CD4-positive, alpha-beta T cell treated with Interleukin-17A for 1 hour (primary cell): ENCODE measurements at regions not wholly inside any gene's neighbourhood (a gene's known extent, or its start where the extent isn't known, plus 50 kb on each side); places are given as distances from the start of the nearest gene placed in this dataset.

Experiments used
- DNase-seq: peaks from one replicate; pipeline ENCODE4 v3.0.0-alpha.2; 2020

DNA sequence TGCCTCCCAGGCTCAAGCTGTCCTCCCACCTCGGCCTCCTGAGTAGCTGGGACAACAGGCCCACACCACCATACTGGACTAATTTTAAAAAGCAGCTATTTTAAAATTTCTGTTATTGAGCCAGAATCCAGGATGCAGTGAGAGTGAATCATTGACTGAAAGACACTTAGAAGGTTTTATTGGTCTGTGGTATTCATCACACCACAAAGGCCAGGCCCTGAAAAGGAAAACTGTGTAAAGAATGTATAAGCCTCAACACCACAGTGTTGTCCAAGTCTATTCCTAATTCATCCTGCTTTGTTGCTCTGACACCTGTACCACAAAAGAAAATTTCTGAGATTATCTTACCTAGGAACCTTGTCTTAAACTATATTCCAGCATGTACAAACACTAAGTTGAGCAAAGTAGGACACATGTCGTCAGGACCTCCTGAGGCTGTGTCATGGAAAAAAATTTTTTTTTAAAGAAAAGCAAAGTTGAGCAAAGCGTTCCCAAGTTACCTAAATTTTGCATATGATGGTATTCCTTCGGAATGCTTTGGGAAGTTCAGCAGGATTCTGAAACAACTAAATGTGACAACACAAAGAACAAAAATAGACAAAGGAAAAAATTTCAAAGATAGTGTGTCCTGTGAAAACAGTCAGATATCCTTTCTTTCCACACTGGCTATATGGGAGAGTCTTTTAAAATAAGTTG, 129.6 kb upstream of the MKLN1 start:
- DNase-seq: no peak

DNA sequence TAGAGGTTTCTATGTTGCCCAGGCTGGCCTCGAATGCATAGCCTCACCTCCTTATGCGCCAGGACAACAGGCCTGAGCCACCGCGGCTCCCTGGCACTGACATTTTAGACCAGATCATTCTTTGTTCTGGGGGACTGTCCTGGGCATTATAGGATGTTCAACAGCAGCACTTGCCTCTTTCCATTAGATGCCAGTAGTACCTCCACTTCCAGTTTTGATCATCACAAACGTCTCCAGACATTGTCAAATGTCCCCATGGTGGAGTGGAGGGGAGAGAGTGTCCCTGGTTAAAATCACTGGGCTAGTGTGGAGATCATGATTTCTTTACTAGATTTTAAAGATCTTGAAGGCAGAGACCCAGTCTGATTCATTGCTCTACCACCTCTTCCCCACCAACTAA, 125.2 kb upstream of the MKLN1 start:
- DNase-seq: no peak

DNA sequence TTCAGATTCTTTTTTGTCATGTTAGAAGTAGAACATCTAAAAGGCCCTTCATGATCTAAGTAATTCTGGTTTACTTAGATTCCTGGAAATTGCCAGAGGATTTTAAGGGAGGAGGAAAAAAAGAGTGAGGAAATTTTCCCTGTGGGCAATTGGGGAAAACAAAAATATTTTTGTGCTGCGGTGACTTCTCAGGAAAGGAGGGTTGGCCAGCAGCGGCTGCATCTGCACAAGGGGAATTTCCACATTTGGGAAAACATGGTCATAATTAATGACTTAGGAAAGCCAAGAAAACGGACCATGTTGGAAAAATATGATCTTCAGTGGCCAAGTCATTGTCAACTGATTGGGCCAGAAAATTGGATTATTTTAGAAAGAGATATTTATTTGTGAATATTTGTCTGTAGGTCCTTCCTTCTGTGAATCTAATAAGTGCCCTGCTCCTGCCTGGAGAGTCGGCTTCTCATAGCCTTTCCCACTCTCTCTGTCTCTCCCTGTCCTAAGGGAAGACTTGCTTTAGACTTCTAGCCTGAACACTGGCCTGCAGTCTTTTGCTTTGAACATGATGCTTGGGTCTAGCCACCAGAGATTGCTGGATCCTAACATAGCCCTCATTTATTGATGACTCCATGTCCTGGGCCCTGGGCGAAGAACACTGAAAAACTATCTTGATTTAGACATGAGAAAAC, 124.2 kb upstream of the MKLN1 start:
- no peak for DNase-seq

DNA sequence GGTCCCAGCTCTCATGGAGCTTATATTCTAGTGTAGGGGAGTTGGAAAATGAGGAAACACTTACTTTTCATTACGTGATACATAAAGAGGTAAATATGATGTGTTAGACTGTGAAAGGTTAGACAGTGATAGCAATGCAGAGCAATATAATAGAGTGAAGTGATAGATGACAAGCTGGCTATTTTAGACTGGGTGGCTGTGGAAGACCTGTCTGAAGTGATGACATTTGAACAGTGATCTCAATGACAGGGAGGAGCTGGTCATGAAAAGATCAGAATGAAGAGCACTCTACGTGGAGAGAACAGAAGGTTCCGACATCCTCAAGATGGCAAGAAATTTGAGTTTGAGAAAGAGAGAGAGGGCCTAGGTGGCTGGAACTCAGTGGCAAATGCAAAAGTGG, 118.9 kb upstream of the MKLN1 start:
- no peak for DNase-seq

DNA sequence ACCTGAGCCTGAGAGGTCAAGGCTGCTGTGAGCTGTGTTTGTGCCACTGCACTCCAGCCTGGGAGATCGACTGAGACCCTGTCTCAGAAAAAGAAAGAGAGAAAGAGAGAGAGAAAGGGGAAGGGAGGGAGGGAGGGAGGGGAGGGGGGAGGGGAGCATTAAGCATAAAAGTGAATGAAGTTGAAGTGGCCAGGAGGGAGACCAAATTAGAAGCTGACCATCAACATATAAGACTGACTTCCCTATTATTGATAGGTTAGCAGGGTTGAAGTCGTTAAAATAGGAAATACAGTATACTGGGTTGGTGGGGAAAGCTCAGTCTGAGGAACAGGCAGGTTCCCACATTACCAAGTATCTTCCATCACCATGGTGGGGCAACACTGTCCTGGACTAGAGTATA, 117.1 kb upstream of the MKLN1 start:
- no peak for DNase-seq

DNA sequence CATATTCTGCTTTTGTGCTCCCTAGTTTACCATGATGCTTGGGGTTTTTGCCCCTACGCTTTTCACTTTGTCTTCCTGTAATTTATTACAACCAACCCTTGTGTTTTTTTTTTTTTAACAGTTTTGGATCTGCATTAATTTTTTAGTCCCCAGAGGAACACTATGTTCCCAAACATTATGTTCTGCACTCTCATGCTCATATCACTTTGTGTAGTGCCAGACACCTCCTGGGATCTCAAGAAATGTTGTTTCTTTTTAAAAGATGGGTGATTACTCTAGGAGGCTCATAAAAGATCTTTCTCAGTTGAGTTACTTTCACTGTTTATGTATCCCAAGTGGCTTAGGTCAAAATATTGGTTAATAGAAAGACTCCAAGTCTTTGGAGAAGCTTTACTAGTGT, 116.2 kb upstream of the MKLN1 start:
- DNase-seq: no peak

DNA sequence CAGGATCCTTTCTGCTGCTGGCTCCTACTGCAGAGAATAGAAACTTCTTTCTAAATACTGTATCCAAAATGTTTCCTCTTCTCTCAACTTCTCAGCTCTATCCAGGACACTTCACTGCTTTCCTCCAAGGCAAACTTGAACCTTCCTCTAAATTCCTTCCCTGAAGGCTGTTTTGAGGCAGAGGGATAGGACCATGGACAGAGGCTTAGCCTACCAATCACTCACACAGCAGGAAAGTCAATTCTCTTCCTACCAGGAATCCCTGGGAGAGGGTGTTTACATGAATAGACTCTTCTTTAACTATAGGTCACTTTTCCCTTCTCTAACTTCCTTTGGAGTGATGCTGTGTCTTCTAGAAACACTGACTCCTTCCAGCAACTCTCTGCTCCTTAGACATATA, 115.6 kb upstream of the MKLN1 start:
- DNase-seq: no peak

DNA sequence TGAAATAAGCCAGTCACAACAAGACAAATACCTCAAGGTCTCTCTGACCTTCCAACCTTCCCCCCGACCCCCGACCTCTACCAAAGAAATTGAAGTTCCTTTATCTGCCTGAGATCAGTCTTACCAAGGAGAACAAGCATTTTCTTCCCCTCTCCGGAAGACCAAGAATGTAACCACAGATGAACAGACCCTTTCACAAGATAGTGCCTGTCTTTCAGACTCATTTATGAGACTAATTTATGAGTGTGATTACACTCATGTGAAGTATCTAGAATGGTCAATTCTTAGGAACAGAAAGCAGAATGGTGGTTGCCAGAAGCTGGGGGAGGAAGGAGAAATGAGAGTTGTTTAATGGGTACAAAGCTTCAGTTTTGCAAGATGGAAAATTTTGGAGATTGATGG, 108.9 kb upstream of the MKLN1 start:
- DNase-seq: no peak

DNA sequence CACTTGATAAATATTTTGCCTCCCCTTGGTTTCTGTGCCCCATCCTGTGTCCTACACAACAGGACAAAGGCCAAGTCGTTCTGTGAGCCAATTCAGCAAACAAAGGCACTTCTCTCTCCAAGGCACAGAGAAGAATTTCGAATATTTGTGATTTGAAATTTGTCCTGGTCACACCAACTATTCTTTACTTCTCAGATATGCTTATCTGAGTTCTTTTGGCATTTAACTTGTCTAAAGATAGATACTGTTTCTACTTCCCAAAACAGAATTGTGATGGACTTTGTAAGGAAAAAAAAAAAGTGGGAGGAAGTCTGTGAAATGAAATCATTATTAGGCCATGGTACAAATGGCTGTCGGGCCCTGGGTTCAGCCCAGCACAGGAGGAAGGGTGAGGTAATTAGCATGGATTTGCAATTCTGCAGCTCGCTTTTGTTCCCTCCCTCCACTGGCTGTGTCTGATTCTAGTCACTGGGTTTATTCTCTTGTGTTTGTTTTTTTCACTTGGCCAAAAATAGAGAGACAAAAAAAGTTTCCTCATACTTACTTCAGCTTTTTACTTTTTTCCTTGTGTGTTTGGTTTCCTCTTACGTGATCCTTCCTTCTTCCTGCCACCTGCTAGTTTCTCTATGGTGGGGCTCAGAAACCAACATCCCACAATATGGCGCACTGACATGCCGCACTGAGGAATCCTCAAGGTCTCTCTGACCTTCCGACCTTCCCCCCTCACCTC, 108.2 kb upstream of the MKLN1 start:
- no peak for DNase-seq

DNA sequence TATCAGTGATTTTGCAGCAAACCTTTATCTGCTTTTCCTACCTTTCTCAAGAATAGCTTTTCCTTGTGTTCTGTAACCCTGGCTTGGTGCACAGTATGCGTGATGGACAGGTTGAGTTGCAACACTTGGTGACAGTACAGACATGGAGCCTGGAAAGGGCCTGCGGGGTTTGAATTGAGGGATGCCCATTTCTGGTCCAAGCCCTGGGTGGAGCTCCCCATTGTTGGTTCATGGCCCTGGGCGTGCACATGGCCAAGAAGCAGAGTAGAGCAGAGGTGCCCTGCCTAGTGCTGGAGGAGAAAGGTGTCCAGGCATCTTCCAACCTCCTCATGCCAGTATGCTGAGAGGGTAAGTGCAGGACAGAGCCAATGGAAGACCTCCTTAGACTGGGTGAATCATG, 106.6 kb upstream of the MKLN1 start:
- DNase-seq: no peak

DNA sequence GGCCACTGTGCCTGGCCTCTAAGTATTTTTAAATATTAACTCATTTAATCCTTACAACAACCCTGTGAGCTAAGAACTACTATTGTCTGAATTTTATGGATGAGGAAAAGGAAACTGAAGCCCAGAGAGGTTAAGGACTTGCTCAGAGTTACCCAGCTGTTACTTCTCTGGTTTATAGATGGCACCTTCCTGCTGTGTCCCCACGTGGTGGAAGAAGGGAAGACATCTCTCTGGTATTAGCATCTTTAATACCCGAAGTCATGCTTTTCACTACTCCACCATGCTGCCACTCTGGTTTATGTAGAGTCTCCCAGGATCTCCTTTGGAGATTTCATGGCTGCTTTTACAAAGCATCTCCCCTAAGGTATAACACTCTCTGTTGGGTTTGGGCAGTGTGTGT, 105.5 kb upstream of the MKLN1 start:
- no peak for DNase-seq

DNA sequence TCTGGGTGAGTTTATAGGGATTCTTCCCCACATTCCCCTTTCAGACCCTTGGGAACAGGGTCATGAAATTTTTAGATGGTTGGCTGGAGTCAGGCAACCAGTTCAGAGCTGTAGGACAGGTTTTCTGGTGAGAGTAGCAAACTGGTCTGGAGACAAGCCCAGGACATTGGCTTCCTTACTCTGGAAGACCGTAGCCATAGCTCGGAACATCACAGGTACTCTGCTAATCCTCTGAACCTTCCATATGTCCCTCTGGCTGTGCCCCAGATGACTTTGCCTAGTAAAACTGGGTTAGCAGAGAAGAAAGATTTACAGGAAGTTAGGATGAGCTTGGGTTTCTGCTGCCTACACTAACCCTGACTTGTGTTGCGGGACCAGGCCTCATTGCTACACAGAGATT, 104.5 kb upstream of the MKLN1 start:
- no peak for DNase-seq

DNA sequence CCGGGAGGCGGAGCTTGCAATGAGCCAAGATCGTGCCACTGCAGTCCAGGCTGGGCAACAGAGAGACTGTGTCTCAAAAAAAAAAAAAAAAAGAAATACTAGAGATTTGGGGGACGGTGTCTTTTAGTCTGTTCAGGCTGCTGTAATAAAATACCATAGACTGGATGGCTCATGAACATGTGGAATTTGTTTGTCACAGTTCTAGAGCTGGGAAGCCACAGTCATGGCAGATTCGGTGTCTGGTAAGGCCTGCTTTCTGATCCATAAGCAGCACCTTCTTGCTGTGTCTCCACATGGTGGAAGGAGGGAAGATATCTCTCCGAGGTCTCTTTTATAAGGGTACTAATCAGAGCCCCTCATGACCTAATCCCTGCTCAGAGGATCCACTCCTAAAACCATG, 102.7 kb upstream of the MKLN1 start:
- no peak for DNase-seq

DNA sequence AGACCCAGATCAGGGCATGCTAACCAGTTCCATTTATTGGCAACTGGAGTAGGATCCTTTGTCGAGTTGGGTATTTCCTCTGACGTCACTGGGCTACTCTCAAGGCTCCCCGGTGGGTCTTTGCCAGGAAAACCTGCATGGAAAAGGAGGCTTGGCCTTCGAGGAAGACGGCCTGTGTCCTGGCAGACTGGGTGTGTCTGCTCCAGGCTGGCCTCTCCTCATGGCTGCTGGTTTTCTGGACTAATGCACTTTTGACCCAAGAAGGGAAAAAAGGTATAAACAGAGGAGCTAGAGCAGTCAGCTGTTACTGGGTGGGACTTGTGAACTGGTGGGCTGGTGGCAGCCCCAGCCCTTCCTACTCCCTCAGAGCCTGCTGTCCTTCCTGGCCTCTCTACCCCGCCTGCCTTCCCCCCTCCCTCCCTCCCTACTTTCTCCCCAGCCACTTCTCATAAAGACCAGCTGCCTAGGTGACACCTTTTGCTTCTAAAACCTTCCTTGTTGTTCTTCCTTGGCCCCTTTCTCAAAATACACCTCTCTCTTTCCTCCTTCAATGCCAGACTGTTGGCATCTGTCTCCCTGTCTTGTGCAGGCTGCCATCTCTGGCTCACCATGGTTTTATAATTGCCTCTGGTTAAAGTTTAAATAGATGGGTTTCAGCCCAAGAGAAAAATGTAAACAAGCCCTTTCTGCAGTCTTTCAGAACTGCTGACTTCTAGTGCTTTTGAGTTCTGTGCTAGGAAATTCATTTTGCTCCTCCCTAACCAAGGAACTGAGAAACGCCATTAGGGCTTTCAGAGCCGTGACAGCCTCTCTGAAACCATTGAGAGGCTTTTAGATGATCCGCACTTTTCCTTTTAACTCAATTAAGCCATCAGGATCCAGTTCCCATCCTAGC, 101.8 kb upstream of the MKLN1 start:
- no peak for DNase-seq

DNA sequence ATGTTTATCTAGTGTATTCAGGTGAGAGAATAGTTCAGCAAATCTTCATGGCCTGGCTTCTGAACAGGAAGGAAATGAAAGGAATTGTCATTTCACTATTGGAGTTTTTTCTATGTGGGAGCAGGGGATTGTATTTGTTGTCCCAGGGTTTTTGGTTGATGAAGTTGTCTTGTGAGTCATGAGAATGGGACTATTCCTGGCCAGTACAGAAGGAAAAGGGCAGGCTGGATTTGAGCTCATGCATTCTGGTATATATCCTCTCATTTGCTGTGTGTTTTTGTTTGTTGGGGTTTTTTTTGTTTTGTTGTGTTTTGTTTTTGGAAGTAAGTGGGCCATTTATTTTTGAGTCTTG, 101.2 kb upstream of the MKLN1 start:
- DNase-seq: no peak

DNA sequence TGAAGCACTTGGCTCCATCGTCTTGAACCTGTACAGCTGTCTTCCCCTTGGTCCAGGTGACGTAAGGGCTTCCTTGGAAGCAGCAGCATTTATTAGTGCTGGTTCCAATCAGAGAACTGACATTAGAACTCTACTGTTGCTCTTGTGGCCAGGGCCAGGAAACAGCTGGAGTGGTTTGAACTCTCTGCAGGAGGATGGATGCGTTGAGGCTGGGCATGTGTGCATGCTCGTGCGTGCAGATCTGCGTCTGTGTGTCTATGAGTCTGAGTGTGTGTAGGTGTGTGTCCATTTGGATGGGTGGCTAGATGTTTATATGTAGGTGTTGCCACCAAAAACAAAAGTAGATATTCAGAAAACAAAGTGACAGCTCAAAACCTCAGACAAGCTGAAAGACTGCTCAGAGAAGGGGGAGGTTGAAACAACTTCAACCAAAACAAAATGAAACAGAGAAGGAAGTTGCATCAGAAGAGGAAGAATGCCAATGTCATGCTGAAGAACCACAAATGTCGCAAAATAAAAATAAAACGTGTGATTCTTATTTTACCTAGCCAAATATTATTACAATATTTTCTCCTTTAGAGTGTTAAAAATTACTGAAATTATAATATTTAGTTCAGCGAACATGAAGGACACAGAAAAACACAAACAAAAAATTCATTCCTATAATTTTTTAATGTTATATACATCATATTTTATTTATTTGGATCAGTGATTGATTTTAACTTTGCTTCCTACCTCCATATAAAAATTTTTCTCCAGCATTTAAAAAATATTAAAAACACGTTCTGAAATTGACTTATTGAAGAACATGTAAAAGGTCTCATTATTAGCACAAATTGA, 96.1 kb upstream of the MKLN1 start:
- peak; percentile 75 for DNase-seq

DNA sequence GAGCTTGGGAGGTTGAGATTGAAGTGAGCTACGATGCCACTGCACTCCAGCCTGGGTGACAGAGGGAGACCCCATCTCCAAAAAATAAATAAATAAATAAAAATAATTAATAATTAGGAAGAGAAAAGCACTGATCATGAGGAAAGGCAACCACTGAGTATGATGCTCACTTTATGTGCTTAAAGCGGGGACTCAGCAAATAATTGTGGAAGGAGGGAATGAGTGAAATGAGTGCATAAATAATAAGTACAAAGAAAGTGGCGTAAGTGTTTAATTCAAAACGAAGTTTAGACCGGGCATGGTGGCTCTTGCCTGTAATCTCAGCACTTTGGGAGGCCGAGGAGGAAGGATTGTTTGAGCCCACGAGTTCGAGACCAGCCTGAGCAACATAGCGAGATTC, 94.9 kb upstream of the MKLN1 start:
- no peak for DNase-seq

DNA sequence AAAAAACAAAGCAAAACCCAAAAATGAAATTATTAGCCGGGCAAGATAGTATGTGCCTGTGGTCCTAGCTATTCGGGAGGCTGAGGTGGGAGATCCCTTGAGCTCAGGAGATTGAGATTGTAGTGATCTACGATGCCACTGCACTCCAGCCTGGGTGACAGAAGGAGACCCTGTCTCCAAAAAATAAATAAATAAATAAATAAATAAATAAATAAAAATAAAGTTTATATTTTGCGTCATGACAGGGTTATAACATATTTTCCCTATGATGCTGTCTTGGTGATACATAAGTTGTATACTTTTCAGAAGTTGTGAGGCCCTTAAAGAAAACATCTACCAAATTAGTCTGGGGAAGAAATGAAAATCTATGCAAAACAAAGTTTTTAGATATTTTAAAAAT, 94.5 kb upstream of the MKLN1 start:
- no peak for DNase-seq

DNA sequence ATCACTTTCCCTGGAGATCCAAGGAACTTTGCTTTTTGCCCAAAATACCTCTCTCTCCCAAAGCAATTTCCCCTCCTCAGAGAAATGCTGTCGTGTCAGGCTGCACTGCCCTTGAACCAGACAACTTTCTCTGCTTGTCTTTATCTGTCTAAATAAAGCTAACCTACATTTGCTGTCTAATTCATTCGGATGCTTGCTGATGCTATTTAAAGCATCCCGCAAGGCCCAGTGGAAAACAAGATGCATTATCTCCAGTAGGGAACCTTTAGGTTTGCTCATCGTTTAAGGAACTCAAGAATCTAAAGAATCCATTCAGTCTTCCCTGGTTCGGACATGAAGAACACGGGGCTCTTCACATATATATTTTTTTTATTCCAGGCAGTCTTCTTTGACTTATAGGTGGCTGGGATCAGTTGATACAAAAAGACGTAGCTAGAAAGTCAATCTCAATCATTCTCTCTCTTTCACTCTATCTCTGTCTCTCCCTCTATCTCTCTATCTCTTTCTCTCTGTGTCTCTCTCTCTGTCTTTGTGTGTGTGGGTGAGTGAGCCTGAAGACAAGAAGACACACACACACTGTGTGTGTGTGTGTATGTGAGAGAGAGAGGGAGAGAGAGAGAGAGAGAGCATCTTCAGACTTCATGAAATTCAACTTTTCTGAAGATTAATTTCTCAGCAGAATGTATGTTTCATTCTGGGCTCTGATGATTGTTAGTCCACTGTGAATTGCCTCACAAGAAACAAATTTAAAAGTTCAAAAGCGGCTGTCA, 92.8 kb upstream of the MKLN1 start:
- no peak for DNase-seq

DNA sequence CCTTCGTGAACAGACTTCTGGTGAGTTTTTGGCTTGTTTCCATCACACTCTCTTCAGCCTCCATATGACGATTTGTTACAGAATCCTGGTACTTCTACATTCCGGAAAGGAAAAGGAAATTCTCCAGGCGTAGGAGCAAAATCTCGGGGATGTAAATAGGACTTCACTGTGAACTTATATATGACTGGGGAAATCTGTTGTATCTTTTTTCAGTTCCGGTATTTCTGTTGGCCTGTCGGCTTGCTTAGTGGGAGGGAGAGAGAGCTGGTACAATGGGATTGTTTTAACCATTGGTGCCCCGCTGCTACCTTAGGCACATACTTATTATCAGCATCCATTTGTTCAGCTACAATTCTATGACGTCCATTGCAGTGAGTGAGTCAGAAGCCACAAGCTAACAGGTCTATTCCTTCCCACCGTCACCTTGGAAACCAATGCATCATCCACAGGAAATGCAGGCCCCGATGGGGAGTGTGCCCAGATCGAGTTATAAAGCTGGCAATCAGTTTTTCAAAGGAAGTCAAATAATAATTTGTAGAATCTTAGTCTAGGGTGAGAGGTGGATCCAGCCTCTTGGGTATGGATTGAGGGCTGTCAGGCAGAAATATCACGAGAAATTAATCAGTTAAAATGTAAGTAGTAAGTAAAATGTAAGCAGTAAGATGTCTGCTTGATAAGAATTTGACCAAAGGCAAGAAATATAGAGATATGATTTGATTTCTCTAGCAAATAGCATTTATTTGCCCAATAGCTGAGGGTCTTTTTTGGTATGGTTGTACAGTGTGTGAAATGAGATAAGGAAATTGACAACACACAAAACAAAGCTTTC, 92.0 kb upstream of the MKLN1 start:
- DNase-seq: peak; percentile 90

DNA sequence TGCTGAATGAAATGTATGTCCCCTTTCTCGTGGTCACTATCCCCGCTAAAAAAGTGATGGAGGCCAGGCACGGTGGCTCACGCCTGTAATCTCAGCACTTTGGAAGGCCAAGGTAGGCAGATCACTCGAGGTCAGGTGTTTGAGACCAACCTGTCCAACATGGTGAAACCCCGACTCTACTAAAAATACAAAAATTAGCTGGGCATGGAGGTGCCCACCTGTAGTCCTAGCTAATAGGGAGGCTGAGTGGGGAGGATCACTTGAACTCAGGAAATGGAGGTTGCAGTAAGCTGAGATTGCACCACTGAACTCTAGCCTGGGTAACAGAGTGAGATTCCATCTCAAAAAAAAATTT, 91.4 kb upstream of the MKLN1 start:
- peak; percentile 18 for DNase-seq
